ENCODE measurements at regions not wholly inside any gene's neighbourhood (a gene's known extent, or its start where the extent isn't known, plus 50 kb on each side); places are given as distances from the start of the nearest gene placed in this dataset.

DNA sequence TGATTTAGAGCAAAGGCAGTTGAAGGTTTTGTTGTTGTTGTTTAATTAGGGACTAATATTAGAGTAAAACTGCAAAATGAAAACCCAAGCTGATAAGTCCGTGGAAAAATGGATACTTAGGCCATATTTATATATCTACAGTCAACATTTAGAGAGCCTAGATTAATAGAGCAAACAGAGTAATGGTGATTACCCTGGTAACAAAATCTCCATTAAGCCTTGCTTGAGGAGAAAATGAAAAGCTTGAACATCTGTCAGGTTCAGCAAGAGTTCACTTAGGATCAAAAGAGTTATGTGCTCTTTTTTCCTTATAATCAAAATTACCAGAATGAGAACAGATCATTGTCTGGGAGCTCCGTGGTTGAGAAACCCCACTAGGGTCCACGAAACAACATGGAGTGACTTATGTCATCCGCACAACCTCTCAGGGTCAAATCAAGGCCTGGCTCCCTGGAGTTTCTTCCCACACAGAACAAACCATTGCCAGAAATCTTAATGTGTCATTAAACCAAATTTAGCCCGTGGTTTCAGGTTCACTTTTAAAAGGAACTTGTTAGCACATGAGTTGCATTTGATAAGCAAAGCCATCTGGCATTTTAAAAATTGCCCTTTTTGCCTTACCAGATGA lies 381.2 kb downstream of the GABRB3 start:
- Histone ChIP-seq H3K4me3 (no peak overlapping the region), H3K27ac (no peak overlapping the region), H3K27me3 (no peaks in the 10 kb centered on the region), H3K9me3 (no peaks in the 10 kb centered on the region), H3K36me3 (replicated peaks in 1 of 2; ENCODE audit: insufficient read depth in 1 of 2, low read depth in 2 of 2) (no peaks in the 10 kb centered on the region), H3K4me1 (peaks cover 10% of the 10 kb centered on the region)
- intact Hi-C loops (cut with DNase I): no loop called here
- TF ChIP-seq, protein P1, sequence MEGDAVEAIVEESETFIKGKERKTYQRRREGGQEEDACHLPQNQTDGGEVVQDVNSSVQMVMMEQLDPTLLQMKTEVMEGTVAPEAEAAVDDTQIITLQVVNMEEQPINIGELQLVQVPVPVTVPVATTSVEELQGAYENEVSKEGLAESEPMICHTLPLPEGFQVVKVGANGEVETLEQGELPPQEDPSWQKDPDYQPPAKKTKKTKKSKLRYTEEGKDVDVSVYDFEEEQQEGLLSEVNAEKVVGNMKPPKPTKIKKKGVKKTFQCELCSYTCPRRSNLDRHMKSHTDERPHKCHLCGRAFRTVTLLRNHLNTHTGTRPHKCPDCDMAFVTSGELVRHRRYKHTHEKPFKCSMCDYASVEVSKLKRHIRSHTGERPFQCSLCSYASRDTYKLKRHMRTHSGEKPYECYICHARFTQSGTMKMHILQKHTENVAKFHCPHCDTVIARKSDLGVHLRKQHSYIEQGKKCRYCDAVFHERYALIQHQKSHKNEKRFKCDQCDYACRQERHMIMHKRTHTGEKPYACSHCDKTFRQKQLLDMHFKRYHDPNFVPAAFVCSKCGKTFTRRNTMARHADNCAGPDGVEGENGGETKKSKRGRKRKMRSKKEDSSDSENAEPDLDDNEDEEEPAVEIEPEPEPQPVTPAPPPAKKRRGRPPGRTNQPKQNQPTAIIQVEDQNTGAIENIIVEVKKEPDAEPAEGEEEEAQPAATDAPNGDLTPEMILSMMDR (IDR thresholded peaks at IDR 0.05): no peak
- TF ChIP-seq POLR2A (IDR thresholded peaks at IDR 0.05): no peak
- ATAC-seq (no peak), DNase-seq (peak in 2 of 4 donors; percentile 5 to 8)
- WGBS, 2 donors: 27 to 29% methylated on average over 5 of the region's 5 CpGs

DNA sequence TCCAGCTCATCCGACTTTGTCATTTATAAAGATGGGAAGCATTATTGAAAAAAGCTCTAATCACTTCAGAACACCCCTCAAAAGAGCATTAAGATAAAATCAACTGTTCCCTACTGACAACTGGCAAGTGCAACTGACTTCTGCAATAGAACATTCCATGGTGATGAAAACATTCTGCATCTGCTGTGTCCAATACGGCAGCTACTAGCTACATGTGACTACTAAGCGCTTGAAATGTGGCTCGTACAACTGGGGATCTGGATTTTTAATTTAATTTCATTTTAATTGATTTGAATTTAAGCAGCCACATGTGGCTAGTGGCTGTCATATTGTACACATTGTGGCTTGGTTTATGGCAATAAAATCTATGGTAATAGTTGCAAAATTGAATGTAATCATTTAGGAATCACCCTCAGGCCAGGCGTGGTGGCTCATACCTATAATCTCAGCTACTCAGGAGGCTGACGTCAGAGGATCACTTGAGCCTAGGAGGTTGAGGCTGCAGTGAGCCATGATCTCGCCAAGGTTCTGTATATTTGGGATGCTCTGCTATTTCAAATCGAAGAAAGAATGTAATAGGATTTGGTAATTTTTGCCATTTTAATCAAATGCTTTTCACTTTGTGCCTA lies 390.3 kb downstream of the GABRB3 start:
- Histone ChIP-seq H3K36me3 (replicated peaks in 1 of 2; ENCODE audit: insufficient read depth in 1 of 2, low read depth in 2 of 2) (no peaks in the 10 kb centered on the region), H3K9me3 (no peaks in the 10 kb centered on the region), H3K4me1 (no peaks in the 10 kb centered on the region), H3K27ac (no peak overlapping the region), H3K4me3 (no peak overlapping the region), H3K27me3 (no peaks in the 10 kb centered on the region)
- TF ChIP-seq POLR2A (IDR thresholded peaks at IDR 0.05): no peak
- TF ChIP-seq, protein P1 (IDR thresholded peaks at IDR 0.05): no peak
- WGBS, 2 donors: 51 to 58% methylated on average over 8 of the region's 8 CpGs
- DNase-seq: no peak
- no peak for ATAC-seq
- intact Hi-C loops (cut with DNase I): no loop called here

DNA sequence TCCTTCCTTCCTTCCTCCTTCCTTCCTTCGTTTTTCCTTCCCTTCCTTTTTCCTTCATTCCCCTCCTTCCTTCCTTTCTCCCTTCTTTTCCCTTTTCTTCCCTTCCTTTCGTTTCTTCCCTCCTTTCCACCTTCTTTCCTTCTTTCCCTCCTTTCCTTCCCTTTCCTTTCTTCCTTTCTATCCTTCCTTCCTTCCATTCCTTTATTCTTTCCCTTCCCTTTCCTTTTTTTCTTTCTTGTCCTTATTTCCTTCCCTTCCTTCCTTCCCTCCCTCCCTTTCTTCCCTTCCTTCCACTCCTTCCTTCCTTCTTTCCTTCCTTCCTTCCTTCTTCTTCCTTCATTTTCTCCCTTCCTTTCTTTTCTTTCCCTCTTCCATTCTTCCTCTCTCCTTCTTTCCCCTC lies 394.6 kb downstream of the GABRB3 start:
- Histone ChIP-seq H3K36me3 (replicated peaks in 1 of 2; ENCODE audit: insufficient read depth in 1 of 2, low read depth in 2 of 2) (no peaks in the 10 kb centered on the region), H3K27me3 (no peaks in the 10 kb centered on the region), H3K4me1 (no peaks in the 10 kb centered on the region), H3K27ac (no peak overlapping the region), H3K4me3 (no peak overlapping the region), H3K9me3 (peaks cover 0 to 14% (median 0%) of the 10 kb centered on the region in 3 donors)
- TF ChIP-seq, protein P1 (IDR thresholded peaks at IDR 0.05): no peak
- TF ChIP-seq POLR2A (IDR thresholded peaks at IDR 0.05): no peak
- intact Hi-C loops (cut with DNase I): no loop called here
- no peak for DNase-seq
- 32 to 38% methylated on average over 2 of the region's 2 CpGs for WGBS, 2 donors
- ATAC-seq: no peak

DNA sequence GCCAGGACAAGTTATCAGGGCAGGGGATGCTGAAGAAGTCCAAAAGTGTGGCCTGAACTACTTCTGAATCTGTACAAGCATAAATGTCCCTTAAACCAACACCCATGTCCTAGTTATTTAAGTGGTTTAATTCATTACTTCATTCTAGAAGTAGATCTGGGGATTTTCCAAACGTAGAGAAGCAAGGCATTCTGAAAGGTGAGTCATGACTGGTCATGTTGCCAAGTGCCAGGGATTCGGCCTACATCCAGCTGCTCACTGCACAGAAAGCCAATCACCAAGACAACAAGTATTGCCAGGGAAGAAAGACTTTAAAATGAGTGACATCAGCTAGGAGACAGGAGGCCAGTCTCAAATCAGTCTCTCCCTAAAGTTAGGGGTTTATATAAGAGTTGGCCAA lies 396.6 kb downstream of the GABRB3 start:
- no peak overlapping the region for H3K4me3 ChIP-seq
- no peak for TF ChIP-seq POLR2A (IDR thresholded peaks at IDR 0.05)
- TF ChIP-seq, protein P1 (IDR thresholded peaks at IDR 0.05): no peak
- H3K9me3 ChIP-seq: peaks cover 0 to 14% (median 0%) of the 10 kb centered on the region in 3 donors
- H3K27me3 ChIP-seq: no peaks in the 10 kb centered on the region
- DNase-seq (no peak), ATAC-seq (no peak)
- no peak overlapping the region for H3K27ac ChIP-seq
- 34 to 42% methylated on average over 2 of the region's 2 CpGs for WGBS, 2 donors
- no peaks in the 10 kb centered on the region for H3K36me3 ChIP-seq (replicated peaks in 1 of 2; ENCODE audit: insufficient read depth in 1 of 2, low read depth in 2 of 2)
- intact Hi-C loops (cut with DNase I): no loop called here
- H3K4me1 ChIP-seq: no peaks in the 10 kb centered on the region

DNA sequence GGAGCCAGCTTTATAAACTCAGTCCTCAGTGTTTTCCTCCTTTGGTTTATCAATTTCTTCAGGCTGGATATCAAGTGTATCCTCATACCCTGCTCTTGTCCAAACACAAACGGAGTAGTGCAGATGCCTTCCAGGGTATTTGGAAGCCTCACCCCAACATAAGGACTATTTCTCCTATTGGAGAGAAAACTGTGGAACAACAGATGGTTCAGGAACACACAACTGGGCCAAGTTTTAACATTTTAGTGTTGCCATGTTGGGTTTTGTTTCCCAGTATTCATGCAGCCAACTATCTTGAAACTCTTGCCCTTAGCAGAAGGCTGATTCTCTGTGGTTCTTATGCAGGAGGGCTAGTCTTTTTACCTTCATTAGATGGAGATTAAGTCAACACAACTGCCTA lies 398.1 kb downstream of the GABRB3 start:
- H3K4me1 ChIP-seq: no peaks in the 10 kb centered on the region
- no peaks in the 10 kb centered on the region for H3K27me3 ChIP-seq
- no peak overlapping the region for H3K4me3 ChIP-seq
- TF ChIP-seq, protein P1 (IDR thresholded peaks at IDR 0.05): no peak
- no peak for TF ChIP-seq POLR2A (IDR thresholded peaks at IDR 0.05)
- H3K9me3 ChIP-seq: peaks cover 0 to 14% (median 0%) of the 10 kb centered on the region in 3 donors
- 55 to 81% methylated on average over 1 of the region's 1 CpG for whole genome bisulfite sequencing, 2 donors
- intact Hi-C loops (cut with DNase I): no loop called here
- H3K36me3 ChIP-seq (replicated peaks in 1 of 2; ENCODE audit: insufficient read depth in 1 of 2, low read depth in 2 of 2): no peaks in the 10 kb centered on the region
- no peak overlapping the region for H3K27ac ChIP-seq
- DNase-seq (no peak), ATAC-seq (no peak)

Measured in body of pancreas (tissue), 4 donors.